GM21737 (cell line): ENCODE measurements at regions not wholly inside any gene's neighbourhood (a gene's known extent, or its start where the extent isn't known, plus 50 kb on each side); places are given as distances from the start of the nearest gene placed in this dataset.
"Not testable (repeated sequence)": the region's sequence is repeated elsewhere in the genome, so short reads cannot be mapped to it uniquely, and the experiment has no call there.

ENCODE experiments used
- ATAC-seq: cut with Tn5 transposase; IDR thresholded peaks from one replicate; pipeline ENCODE4 v1.9.1; 2021; ENCODE audit warnings: mild to moderate bottlenecking, moderate library complexity; ENCODE audit not compliant: unreplicated experiment

- no peak for ATAC-seq
Measured at GRCh38 chr10:109664554-109664953, 258.8 kb downstream of the XPNPEP1 start.

- ATAC-seq = no peak
Measured at GRCh38 chr10:109663122-109663521, 260.2 kb downstream of the XPNPEP1 start.

- not testable (repeated sequence) for ATAC-seq
Measured at GRCh38 chr10:109652612-109653011, 270.7 kb downstream of the XPNPEP1 start.

GRCh38 chr10:109650228-109650627, 273.1 kb downstream of the XPNPEP1 start:
- ATAC-seq = no peak

GRCh38 chr10:109647627-109648026, 275.7 kb downstream of the XPNPEP1 start:
- ATAC-seq = no peak

GRCh38 chr10:109633846-109634245, 289.5 kb downstream of the XPNPEP1 start:
- ATAC-seq = no peak

- not testable (repeated sequence) for ATAC-seq
Measured at GRCh38 chr10:109633017-109633416, 290.3 kb downstream of the XPNPEP1 start.

- ATAC-seq = no peak
Measured at GRCh38 chr10:109624939-109625338, 298.4 kb downstream of the XPNPEP1 start.

GRCh38 chr10:109622566-109622965, 300.7 kb downstream of the XPNPEP1 start:
- ATAC-seq = no peak

GRCh38 chr10:109620396-109620795, 302.9 kb downstream of the XPNPEP1 start:
- ATAC-seq = no peak

GRCh38 chr10:109619914-109620313, 303.4 kb downstream of the XPNPEP1 start:
- ATAC-seq = no peak

- no peak for ATAC-seq
Measured at GRCh38 chr10:109618748-109619147, 304.6 kb downstream of the XPNPEP1 start.

- no peak for ATAC-seq
Measured at GRCh38 chr10:109618301-109618700, 305.0 kb downstream of the XPNPEP1 start.

GRCh38 chr10:109616359-109616980, 306.8 kb downstream of the XPNPEP1 start:
- no peak for ATAC-seq

GRCh38 chr10:109595356-109595755, 328.0 kb downstream of the XPNPEP1 start:
- not testable (repeated sequence) for ATAC-seq

- ATAC-seq = no peak
Measured at GRCh38 chr10:109593682-109594081, 329.6 kb downstream of the XPNPEP1 start.

- no peak for ATAC-seq
Measured at GRCh38 chr10:109592391-109592790, 330.9 kb downstream of the XPNPEP1 start.

- no peak for ATAC-seq
Measured at GRCh38 chr10:109591601-109592000, 331.7 kb downstream of the XPNPEP1 start.

- ATAC-seq = no peak
Measured at GRCh38 chr10:109588259-109588658, 335.1 kb downstream of the XPNPEP1 start.

- no peak for ATAC-seq
Measured at GRCh38 chr10:109587366-109587765, 335.9 kb downstream of the XPNPEP1 start.

GRCh38 chr10:109556399-109556798, 366.9 kb downstream of the XPNPEP1 start:
- ATAC-seq = no peak

GRCh38 chr10:109542050-109542603, 381.2 kb downstream of the XPNPEP1 start:
- ATAC-seq = not testable (repeated sequence)

GRCh38 chr10:109534193-109534592, 389.1 kb downstream of the XPNPEP1 start:
- no peak for ATAC-seq
